ENCODE measurements at regions not wholly inside any gene's neighbourhood (a gene's known extent, or its start where the extent isn't known, plus 50 kb on each side); places are given as distances from the start of the nearest gene placed in this dataset.

DNA sequence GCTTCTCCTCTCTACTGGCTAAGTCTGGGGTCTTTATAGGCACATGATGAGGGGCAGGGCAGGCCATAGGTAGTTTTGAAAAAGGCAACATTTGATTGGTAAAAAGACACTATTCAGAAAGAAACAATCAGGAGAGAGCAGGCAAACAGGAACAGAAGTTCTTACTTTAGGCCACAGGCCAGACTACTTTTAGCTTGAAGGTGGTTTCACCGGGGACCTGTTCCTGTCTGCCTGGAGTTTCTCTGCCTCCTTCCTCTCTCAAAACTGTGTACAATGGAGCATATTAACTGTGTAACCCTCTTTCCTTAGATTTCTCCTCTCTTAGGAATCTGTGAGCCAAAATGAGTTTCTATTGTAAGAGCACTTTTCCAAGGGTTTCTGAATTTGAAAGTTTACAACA is 167.9 kb upstream of the AVPR1A start:
- H3K36me3 ChIP-seq (ENCODE audit: control insufficient read depth in 2 of 2, extremely low read depth in 1 of 2, insufficient read depth in 2 of 2, low read length in 2 of 2) = no peaks in the 10 kb centered on the region
- FAIRE-seq (no peak), DNase-seq (ENCODE audit: low read depth, low spot score) (no peak)
- H3K9me1 ChIP-seq (replicated peaks; ENCODE audit: control insufficient read depth, extremely low read depth, insufficient read depth, low read length) = no peaks in the 10 kb centered on the region
- no peak overlapping the region for H3K4me2 ChIP-seq (ENCODE audit: insufficient read depth, low read length)
- peaks cover 2% of the 10 kb centered on the region in 2 experiments for H3K27me3 ChIP-seq (ENCODE audit: control insufficient read depth in 2 of 2, insufficient read depth in 2 of 2, low read length in 2 of 2)
- no peaks in the 10 kb centered on the region for H3K4me1 ChIP-seq (ENCODE audit: control insufficient read depth, extremely low read depth, insufficient read depth, low read length)
- dilution Hi-C loops (cut with MboI; ENCODE audit: extremely low pct_ligation_motif_present, low sequenced_read_pairs) = no loop called here
- TF ChIP-seq POLR2AphosphoS5 (IDR thresholded peaks at IDR 0.05; ENCODE audit: insufficient read depth, low read depth, low read length) (no peak), EZH2 (IDR thresholded peaks at IDR 0.05; ENCODE audit: borderline replicate concordance, low read depth, low read length, severe bottlenecking) (no peak), MYC (IDR thresholded peaks at IDR 0.05; ENCODE audit: low read depth, low read length) (no peak), GATA2 (IDR thresholded peaks at IDR 0.05; ENCODE audit: insufficient read depth, insufficient read length, low read depth, low read length) (no peak), FOS (IDR thresholded peaks at IDR 0.05; ENCODE audit: borderline replicate concordance, insufficient read depth, low read length) (no peak), JUN (IDR thresholded peaks at IDR 0.05; ENCODE audit: borderline replicate concordance, insufficient read depth, insufficient read length, low read depth) (no peak), POLR2A (IDR thresholded peaks at IDR 0.05; ENCODE audit: low read depth, low read length) (no peak)
- TF ChIP-seq, protein P1, sequence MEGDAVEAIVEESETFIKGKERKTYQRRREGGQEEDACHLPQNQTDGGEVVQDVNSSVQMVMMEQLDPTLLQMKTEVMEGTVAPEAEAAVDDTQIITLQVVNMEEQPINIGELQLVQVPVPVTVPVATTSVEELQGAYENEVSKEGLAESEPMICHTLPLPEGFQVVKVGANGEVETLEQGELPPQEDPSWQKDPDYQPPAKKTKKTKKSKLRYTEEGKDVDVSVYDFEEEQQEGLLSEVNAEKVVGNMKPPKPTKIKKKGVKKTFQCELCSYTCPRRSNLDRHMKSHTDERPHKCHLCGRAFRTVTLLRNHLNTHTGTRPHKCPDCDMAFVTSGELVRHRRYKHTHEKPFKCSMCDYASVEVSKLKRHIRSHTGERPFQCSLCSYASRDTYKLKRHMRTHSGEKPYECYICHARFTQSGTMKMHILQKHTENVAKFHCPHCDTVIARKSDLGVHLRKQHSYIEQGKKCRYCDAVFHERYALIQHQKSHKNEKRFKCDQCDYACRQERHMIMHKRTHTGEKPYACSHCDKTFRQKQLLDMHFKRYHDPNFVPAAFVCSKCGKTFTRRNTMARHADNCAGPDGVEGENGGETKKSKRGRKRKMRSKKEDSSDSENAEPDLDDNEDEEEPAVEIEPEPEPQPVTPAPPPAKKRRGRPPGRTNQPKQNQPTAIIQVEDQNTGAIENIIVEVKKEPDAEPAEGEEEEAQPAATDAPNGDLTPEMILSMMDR (IDR thresholded peaks at IDR 0.05; ENCODE audit: extremely low read depth in 1 of 2, insufficient read depth in 1 of 2, low read depth in 1 of 2, low read length in 2 of 2) = no peak
- TF ChIP-seq, protein P2, sequence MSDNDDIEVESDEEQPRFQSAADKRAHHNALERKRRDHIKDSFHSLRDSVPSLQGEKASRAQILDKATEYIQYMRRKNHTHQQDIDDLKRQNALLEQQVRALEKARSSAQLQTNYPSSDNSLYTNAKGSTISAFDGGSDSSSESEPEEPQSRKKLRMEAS (IDR thresholded peaks at IDR 0.05; ENCODE audit: insufficient read depth, insufficient read length) = no peak
- POLR2A ChIA-PET = no interaction called here
- no peaks in the 10 kb centered on the region for H3K9me3 ChIP-seq (replicated peaks; ENCODE audit: control insufficient read depth, insufficient read depth, low read length)
- no peaks in the 10 kb centered on the region for H4K20me1 ChIP-seq (replicated peaks; ENCODE audit: control insufficient read depth, extremely low read depth, insufficient read depth, low read length)
- no TSS peak for BruUV-seq (replicated peaks)
- H3K4me3 ChIP-seq (replicated peaks in 1 of 3; ENCODE audit: insufficient read depth in 1 of 3, low read depth in 1 of 3, low read length in 3 of 3) = no peak overlapping the region
- H3K9ac ChIP-seq (replicated peaks; ENCODE audit: extremely low read depth, insufficient read depth, low read length) = no peak overlapping the region
- no peak overlapping the region for H3K27ac ChIP-seq (ENCODE audit: insufficient read depth, low read depth, low read length)
- CTCF ChIA-PET = no interaction called here
- intact Hi-C loops (cut with micrococcal nuclease) = no loop called here
- H3K79me2 ChIP-seq (ENCODE audit: control insufficient read depth, insufficient read depth, low read length) = no peaks in the 10 kb centered on the region
- H2AFZ ChIP-seq (ENCODE audit: low read depth, low read length) = no peak overlapping the region

Measured in endothelial cell of umbilical vein (primary cell).